GM21528 (cell line): ENCODE measurements at regions not wholly inside any gene's neighbourhood (a gene's known extent, or its start where the extent isn't known, plus 50 kb on each side); places are given as distances from the start of the nearest gene placed in this dataset.
"Not testable (repeated sequence)": the region's sequence is repeated elsewhere in the genome, so short reads cannot be mapped to it uniquely, and the experiment has no call there.

Source experiments
- ATAC-seq: cut with Tn5 transposase; IDR thresholded peaks from one replicate; pipeline ENCODE4 v1.9.1; 2021; ENCODE audit warnings: mild to moderate bottlenecking, moderate library complexity; ENCODE audit not compliant: unreplicated experiment, low FRiP score

DNA sequence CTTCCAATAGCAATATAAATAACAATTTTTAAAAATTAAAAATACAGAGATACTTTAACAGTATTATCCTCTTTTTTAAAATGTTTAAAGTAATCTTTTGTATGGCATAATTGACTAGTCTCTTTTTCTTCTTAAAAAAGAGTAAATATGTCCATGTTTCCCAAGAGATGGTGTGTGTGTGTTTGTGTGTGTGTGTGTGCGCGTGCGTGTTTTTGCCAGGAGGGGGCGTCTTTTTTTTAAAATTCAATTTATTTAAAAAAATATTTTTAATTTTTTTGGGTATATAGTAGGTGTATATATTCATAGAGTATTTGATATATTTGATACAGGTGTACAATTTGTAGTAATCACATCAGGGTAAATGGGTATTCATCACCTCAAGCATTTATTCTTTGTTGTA lies 1073.7 kb downstream of the PCDH7 start:
- no peak for ATAC-seq

DNA sequence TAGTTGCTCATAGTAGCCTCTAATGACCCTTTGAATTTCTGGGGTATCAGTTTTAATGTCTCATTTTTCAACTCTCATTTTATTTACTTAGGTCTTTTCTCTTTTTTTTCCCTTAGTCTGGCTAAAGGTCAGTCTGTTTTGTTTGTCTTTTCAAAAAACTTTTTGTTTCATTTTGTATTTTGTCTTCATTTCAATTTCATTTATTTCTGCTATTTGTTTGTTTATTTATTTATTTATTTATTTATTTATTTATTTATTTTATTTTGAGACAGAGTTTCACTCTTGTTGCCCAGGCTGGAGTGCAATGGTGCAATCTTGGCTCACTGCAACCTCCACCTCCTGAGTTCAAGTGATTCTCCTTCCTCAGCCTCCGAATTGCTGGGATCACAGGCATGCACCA lies 1076.9 kb downstream of the PCDH7 start:
- not testable (repeated sequence) for ATAC-seq

DNA sequence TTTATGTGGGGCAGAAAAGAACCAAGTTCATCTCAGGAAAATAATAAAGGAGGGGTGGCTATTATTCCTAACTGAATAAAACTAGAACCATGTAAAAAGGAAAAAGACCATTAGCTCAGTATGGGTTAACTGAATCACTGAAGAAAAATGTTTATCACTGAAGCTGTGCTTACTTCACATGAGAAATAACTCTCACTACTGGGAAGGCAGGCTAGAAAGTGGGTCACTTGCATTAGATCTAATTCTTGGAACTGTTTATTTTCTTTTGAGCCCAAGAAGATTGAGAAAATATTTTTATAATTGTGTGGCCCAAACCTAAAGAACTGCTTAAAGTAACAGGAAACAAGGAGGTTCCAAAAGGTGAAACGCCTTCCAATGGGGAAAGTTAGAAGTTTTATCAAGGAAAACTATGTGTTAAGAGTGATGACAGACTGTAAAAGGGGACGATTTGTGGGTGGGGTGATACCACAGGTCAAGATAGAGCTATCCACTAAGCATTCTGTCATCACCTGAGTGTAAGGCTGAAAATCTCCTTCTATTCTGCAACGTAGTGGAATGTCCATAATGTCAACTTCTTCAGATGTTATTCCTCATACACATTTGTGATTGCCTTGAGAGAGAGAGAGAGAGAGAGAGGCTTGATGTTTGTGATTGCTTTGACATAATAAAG lies 1083.5 kb downstream of the PCDH7 start:
- ATAC-seq = no peak

DNA sequence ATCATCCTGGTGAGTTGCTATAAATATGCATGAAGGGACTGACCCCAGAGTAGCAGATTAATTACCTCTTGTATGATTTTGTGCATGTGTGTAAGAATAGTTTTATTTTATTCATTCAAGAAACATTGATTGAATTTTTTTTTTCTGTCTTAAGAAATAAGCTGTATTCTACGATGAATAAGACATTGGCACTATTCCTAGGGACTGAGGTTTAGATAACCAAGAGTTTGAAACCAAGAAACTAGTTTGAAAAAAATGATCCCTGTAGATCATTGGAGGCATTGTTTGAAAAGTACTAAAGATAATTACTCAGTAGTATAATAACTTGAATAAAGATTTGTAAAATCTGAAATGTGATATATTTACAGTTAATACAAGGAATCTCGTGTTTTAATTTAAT lies 1086.9 kb downstream of the PCDH7 start:
- no peak for ATAC-seq

DNA sequence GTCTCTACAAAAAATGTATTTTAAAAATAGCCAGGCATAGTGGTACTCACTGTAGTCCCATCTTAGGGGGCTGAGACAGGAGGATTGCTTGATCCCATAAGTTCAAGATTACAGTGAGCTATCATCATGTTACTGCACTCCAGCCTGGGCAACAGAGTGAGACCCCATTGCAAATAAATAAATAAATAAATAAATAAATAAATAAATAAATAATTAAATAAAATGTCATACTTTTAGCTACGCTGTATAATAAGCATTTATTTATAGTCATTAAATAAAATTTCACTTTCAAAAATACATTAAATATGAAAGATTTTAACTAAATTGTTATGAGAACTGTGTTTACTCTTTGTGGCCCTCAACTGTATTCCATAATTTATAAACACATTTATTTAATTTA lies 1124.2 kb downstream of the PCDH7 start:
- no peak for ATAC-seq

DNA sequence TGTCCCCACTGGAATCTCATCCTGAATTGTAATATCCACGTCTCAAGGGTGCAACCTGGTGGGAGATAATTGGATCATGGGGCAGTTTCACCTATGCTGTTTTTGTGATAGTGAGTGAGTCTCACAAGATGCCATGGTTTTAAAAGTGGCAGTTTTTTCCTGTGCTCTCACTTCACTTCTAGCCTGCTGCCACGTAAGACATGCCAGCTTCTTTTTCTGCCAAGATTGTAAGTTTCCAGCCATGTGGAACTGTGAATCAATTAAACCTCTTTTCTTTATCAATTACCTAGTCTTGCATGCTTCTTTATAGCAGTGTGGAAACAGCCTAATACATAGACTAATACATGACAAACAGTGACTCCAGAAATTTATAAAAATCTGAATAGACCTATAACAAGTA lies 1131.8 kb downstream of the PCDH7 start:
- no peak for ATAC-seq

DNA sequence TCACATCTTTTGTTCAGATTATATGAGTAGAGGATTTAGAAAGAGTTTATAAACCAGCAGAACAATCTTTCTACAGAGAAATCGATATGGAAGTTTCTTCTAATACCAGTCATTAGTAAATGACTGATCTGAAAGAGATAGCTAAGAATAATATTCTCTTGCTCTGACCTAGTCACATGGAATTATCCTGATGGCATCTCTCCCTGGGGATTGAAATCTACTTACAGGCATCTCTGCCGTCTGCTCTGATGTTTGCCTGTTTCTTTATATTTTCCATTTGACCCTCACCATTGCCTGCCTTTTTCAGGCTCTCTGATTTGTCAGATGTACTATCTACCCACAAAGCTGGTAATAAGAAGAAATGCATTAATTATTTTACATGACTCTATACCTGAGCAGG lies 1157.3 kb downstream of the PCDH7 start:
- no peak for ATAC-seq

DNA sequence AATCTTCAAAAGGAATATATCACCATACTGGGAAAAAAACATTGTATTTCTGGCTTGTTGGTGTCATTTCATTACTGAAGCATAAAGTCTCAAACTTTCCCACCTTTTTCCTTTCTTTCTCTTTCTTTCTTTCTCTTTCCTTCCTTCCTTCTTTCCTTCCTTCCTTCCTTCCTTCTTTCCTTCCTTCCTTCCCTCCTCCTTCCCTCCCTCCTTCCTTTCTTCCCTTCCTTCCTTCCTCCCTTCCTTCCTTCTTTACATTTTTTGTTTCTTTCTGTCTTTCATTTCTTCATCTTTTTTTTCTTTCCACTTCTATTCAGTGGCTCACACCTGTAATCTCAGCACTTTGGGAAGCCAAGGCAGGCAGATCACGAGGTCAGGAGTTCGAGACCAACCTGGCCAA lies 1160.7 kb downstream of the PCDH7 start:
- ATAC-seq = not testable (repeated sequence)

DNA sequence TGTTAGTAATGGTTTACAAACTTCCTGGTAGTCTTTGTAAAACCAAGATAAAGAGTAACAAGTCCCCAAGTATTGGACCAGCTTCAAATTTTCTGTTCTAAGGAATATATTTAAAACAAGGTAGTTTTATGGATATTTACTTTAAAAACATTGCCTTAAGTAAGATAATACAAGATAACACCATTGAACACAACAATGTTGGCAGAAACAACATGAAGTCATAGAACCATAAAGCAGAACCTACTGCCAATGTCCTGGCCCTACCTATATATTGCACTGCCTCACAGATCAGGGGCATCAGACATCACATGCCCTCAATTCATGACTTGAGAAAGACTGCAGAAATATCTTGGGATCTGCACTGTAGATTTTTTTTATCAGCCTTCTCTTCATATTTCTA lies 1176.2 kb downstream of the PCDH7 start:
- no peak for ATAC-seq

DNA sequence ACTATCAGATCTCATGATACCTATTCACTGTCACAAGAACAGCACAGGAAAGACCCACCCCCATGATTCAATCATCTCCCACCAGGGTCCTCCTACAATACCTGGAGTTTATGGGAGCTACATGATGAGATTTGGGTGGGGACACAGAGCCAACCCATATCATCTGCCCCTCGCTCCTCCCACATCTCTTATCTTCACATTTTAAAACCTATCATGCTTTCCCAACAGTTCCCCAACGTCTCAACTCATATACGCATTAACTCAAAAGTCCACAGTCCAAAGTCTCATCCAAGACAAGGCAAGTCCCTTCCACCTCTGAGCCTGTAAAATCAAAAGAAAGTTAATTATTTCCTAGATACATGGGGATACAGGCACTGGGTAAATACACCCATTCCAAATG lies 1185.2 kb downstream of the PCDH7 start:
- ATAC-seq = no peak

DNA sequence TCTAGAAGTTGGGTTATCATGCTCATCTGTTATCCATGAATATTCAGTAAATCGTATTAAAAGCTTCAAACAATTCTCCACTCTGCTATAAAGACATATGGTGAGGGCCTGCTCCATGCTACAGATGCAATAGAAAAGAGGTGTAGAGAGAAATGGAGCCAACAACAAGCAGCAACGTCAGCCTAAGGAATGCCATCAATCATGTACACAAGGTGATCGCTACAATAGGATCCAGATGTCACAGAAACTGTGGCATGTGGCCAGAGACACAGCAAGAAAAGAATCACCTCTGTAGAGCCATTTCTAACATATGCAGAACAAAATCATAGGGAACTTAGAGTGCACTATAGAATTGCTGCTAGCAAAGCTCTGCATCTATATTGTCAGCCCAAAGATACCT lies 1188.1 kb downstream of the PCDH7 start:
- ATAC-seq = no peak

DNA sequence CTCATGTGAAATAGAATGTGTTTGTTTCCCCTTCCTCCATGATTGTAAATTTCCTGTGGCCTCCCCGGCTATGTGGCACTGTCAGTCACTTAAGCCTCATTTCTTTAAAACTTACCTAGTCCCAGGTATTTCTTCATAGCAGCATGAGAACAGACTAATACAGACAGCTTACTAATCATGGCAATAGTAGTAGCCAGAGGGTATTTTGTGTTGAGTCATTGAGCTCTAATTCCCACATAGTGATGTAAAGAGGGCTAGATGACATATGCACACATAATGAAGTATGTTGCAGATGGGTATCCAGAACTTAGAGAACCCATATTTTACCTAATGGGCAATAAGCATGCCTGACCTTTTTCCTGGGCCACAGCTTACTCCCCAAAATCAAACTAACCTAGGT lies 1197.2 kb downstream of the PCDH7 start:
- no peak for ATAC-seq

DNA sequence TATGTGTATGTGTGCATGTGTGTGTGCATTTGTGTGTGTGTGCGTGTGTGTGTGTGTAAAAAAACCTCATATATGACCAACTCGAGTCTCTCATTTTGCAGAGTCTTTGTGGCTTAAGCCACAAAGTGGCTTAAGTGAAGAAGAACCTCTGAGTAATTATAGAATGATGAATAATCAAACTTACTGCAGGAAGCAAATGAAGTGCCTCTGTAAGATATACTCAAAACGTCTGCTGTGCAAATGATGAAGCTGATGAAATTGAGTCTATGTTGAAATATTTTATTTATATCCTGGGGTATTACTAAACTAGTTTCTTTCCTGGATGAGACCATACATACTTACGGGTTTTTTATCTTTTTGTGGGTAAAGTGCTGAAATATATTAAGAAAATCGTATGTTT lies 1198.7 kb downstream of the PCDH7 start:
- no peak for ATAC-seq

DNA sequence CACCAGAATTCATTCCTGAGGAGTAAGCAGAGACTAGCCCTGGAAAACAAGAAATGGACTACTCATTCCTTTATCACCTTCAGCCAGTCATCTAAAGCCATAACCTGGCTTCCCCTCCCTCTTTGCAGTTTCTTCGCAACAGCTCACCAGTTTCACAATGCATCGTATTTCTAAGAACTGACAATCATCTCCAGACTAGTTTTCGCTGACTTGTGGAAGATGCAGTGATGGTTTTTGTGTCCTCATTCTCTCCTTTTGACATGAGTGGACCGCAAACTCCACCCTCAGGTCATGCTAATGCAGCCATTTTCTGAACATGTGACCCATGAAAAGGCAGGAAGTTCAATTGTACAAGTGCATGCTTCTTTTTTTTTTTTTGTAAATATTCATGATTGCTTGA lies 1203.5 kb downstream of the PCDH7 start:
- ATAC-seq = no peak

DNA sequence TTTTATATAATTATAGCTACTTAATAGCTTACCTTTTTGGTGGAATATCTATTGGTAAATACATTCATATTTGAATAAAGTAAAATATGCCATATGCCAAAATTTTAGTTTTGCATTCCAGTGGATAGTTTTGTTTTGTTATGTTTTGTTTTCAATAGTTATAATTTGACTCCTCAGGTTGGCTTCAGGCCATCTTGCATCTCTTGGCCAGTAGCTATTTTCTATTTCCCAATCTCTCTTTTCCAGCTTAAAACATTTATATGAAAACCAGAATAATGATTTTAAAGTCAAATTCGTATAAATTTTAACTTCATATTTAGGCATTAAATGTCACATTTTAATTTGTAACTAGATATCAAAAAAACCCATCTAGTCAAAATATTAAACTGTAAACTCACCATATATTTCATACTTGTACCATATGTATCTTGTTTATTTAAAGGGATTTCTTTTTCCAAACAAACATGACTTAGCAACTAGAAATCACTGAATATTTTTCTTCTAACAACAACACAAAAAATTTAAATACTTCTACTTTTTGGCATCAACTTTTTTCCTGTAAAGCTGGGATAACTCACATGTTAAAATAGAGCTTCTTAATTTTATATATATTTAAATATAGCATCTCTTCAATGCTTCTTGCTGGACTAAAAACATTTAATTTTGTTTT lies 1209.6 kb downstream of the PCDH7 start:
- ATAC-seq = no peak

DNA sequence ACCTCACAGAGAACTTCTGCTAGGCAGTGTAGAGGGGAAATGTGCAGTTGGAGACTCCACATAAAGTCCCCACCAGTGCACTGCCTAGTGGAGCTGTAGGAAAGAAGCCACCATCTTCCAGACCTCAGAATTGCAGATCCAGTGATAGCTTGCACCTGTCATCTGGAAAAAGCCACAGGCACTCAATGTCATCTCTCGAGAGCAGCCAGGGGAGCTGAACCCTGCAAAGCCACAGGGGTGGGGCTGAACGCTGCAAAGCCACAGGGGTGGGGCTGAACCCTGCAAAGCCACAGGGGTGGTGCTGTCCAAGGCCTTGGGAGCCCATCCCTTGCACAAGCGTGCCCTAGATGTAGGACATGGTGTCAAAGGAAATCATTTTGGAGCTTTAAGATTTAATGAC lies 1226.3 kb downstream of the PCDH7 start:
- ATAC-seq = no peak

DNA sequence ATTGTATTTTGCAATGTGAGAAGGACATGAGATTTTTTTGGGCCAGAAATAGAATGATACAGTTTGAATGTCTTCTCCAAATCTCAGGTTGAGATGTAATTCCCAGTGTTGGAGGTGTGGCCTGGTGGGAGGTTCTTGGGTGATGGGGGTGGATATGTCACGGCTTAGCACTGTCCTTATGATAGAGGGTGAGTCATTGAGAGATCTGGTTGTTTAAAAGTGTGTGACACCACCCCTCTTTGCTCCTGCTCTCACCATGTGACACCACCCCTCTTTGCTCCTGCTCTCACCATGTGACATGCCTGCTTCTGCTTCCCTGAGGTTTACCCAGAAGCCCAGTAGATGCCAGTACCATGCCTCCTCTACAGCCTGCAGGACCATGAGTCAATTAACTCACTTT lies 1226.9 kb downstream of the PCDH7 start:
- ATAC-seq = no peak

DNA sequence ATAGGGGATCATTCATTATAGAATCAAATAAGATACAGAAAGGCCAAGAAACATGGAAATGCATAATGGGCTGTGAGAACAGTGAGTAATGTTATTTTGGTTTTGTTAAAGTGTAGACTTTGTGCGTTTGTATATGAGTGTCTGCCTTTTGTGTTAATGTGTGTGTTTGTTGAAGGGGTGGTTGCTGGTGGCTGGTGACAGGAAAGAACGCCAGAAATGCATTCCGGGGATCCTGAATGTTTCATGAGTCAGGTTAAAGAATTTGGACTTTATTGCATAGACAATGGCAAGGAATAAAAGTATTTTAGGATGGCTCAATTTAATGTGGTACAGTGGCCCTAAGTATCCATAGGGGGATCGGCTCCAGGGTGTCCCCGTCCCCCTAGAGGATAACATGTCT lies 1228.9 kb downstream of the PCDH7 start:
- no peak for ATAC-seq

DNA sequence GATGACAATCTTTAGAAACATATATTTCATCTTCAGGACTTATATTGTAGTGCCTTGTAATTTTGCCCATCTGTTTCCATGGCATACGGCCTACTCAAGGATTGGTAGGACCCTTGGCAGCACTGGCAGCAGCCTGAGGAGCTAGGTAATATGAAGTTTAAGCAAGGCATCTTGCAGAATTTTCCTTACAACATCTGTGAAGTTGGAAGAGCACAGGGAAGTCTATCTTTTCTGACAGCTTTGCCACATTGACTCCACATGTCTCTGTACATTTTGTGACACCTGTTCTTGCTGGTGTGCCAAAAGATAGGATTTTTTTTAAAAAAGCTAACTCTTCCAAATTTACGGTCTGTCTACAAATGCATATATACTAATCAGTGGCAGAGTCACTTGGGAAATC lies 1235.2 kb downstream of the PCDH7 start:
- ATAC-seq = no peak

DNA sequence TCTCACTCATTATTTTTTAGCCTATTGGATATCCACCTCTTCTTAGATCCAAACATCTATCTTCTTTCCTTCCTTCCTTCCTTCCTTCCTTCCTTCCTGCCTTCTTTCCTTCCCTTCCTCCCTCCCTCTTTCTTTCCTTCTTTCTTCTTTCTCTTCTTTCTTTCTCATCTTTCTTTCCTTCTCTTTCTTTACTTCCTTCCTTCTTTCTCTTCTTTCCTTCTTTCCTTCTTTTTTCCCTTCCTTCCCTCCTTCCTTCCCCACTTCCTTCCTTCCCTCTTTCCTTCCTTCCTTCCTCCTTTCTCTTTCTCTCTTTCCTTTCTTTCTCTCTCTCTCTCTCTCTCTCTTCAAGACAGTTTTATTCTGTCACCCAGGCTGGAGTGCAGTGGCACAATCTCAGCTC lies 1239.8 kb downstream of the PCDH7 start:
- ATAC-seq = no peak

DNA sequence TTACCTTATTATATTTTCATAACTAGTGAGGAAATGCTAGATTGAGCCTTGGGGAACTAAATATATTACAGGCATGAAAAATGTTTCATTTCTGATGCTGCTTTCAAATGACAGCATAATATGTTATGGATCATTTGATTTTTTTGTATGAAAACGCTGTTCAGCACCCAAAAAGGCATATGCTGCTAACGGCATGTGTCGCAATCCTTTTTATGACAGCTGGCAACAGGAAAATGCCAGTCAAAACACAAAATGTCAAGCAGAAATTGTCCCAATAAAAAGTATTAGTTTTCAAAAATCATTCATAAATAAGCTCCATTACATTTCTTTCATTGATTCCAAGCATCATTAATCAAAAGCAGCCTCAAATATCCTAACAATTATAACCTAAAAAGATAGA lies 1244.5 kb downstream of the PCDH7 start:
- ATAC-seq = no peak

DNA sequence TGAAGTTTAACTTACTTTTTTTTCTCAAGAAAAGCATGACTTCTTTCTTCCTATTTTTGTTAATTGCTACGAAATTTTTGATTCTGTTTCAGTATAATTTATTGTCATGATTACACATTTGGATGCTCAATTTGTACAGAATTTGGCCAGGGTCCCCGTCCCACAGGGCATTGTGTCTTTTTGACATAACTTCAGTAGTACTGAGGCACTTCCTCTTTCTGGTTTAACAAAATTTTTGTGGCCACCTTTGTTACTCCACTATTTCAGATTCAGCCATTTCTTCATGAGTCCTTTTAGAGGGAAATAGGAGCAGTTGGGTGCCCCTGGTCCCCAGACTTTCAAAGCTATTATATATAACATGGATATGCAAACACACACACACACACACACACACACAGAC lies 1248.7 kb downstream of the PCDH7 start:
- no peak for ATAC-seq
